ENCODE measurements at regions not wholly inside any gene's neighbourhood (a gene's known extent, or its start where the extent isn't known, plus 50 kb on each side); places are given as distances from the start of the nearest gene placed in this dataset.
"Not testable (repeated sequence)": the region's sequence is repeated elsewhere in the genome, so short reads cannot be mapped to it uniquely, and the experiment has no call there.

DNA sequence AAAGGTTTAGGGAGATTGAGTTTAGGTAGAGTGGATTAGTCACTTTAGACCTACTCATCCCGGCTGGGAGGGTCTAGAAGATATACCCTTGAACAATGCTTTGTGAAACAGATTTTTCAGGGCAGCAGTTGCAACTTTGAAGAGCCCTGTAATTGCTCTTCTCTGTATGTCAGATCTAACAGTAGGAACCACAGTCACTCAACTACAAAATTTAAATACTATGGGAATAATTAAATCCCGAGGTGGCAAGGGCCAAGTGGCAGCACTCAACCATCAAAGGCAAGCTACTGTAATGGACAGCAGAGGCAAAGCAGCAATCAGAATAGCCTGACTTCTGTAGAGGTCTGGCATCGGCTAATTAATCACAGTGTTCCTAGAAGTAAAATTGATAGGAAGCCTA lies 97.5 kb downstream of the HOXA1 start:
- not testable (repeated sequence) for TF ChIP-seq POLR2A, EP300, POLR2AphosphoS5 (IDR thresholded peaks at IDR 0.05)
- TF ChIP-seq, protein P1, sequence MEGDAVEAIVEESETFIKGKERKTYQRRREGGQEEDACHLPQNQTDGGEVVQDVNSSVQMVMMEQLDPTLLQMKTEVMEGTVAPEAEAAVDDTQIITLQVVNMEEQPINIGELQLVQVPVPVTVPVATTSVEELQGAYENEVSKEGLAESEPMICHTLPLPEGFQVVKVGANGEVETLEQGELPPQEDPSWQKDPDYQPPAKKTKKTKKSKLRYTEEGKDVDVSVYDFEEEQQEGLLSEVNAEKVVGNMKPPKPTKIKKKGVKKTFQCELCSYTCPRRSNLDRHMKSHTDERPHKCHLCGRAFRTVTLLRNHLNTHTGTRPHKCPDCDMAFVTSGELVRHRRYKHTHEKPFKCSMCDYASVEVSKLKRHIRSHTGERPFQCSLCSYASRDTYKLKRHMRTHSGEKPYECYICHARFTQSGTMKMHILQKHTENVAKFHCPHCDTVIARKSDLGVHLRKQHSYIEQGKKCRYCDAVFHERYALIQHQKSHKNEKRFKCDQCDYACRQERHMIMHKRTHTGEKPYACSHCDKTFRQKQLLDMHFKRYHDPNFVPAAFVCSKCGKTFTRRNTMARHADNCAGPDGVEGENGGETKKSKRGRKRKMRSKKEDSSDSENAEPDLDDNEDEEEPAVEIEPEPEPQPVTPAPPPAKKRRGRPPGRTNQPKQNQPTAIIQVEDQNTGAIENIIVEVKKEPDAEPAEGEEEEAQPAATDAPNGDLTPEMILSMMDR (IDR thresholded peaks at IDR 0.05): not testable (repeated sequence)

Data from upper lobe of left lung (tissue), 4 donors.